ENCODE measurements at regions not wholly inside any gene's neighbourhood (a gene's known extent, or its start where the extent isn't known, plus 50 kb on each side); places are given as distances from the start of the nearest gene placed in this dataset.

DNA sequence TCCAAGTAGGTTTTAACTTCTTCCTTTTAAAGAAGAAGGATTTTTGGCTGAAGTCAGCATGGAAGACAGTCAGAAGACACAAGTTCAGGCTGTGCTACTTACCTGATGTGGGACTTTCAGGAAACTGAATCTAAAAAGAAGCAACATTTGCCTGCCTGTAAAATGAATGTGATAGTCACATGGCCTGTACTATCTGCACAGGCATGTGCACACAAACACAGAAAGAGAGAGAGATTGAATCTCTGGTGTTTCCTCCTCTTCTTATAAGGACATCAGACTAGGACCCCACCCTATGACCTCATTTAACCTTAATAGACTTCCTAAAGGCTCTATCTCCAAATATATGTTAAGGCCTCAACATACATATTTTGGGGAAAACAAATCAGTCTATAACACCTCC lies 542.9 kb downstream of the PLPP3 start:
- TF ChIP-seq, protein P1, sequence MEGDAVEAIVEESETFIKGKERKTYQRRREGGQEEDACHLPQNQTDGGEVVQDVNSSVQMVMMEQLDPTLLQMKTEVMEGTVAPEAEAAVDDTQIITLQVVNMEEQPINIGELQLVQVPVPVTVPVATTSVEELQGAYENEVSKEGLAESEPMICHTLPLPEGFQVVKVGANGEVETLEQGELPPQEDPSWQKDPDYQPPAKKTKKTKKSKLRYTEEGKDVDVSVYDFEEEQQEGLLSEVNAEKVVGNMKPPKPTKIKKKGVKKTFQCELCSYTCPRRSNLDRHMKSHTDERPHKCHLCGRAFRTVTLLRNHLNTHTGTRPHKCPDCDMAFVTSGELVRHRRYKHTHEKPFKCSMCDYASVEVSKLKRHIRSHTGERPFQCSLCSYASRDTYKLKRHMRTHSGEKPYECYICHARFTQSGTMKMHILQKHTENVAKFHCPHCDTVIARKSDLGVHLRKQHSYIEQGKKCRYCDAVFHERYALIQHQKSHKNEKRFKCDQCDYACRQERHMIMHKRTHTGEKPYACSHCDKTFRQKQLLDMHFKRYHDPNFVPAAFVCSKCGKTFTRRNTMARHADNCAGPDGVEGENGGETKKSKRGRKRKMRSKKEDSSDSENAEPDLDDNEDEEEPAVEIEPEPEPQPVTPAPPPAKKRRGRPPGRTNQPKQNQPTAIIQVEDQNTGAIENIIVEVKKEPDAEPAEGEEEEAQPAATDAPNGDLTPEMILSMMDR (IDR thresholded peaks at IDR 0.05) = no peak
- no peak for TF ChIP-seq ZFX (IDR thresholded peaks at IDR 0.05; ENCODE audit: borderline replicate concordance)

All from 22Rv1 (cell line).